Inflammatory macrophage treated with lipopolysaccharide for 4 hours (primary cell): ENCODE measurements at regions not wholly inside any gene's neighbourhood (a gene's known extent, or its start where the extent isn't known, plus 50 kb on each side); places are given as distances from the start of the nearest gene placed in this dataset.

ENCODE experiments used
- DNase-seq: peaks from one replicate; pipeline ENCODE4 v3.0.0-alpha.2; 2020

DNA sequence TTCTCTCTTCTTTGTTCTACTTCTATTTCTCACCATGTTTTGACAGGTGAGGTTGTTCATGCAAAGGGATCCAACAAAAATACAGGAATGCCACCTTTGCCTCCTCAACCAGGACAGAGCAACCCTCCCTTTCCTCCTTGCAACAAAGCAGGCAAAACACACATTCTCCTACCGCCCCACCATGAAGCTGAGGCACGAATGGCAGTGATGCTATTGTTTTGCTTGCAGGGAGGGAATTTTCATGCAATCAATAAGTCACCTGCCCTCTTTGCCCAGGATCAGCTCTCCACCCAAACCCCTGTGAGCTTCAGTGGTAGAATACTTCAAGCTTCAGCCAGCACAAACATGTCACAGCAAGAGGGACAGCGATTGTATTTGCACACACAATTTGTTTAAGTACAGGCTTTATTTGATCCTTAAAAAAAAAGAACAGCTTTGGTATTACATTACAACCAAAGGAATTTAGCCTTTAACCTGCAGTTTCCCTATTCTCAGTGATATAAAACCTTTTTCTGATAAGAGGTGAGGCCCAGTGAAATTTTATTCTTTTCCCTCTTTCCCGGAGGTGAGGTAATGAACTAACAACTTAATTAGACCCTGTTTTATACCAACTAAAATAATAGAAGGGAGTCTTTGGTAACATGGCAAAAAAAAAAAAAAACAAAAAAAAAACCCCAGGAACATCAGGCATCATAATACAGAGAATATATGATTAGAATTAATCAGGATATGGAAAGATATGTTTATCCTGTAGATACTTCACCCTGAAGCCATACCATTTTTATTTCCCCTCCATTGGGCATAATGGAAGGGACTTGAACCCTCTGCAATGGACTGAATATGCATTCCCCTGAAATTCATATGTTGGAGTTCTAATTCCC lies 87.0 kb upstream of the EEA1 start:
- DNase-seq: no peak

DNA sequence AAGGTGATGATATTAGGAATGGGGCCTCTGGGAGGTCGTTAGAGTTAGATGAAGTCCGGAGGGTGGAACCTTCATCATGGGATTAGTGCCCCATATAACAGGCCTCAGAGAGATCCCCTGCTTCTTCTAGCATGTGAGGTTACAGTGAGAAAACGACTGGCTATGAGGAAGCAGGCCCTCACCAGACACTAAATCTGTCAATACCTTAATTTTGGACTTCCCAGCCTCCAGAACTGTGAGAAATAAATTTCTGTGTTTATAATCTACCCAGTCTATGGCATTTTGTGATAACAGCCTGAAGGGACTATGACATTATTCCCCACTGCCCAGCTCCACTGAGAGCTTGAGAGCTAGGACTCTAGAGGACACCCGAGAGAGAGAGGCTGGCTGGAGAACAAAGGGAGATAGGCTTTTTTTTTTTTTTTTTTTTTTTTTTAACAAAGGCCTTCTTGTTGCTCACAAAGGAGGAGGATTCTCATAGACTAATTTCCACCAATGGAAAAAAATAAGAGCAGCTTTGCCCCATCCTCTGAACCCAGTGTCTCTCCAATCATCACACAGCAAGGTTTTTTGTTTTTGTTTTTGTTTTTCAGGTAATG lies 87.8 kb upstream of the EEA1 start:
- DNase-seq: no peak

DNA sequence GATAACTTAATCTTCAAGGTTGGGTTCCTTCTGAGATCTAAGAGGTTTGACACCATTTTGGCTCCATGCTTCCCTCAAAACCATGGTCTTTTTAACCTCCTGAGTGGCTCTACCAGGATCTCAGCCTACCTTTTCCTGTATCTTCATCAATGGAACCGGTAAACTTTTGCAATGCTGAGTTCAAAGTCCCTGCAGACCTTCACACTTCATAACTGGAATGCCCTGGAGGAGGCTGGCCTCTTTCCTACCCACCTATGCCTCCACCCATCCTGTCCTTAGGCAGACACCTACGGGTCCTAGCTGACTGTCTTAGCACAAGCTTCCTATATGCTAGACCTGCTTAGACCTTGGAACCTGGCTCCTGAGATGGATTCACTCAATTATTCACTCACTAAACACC lies 89.5 kb upstream of the EEA1 start:
- DNase-seq: no peak

DNA sequence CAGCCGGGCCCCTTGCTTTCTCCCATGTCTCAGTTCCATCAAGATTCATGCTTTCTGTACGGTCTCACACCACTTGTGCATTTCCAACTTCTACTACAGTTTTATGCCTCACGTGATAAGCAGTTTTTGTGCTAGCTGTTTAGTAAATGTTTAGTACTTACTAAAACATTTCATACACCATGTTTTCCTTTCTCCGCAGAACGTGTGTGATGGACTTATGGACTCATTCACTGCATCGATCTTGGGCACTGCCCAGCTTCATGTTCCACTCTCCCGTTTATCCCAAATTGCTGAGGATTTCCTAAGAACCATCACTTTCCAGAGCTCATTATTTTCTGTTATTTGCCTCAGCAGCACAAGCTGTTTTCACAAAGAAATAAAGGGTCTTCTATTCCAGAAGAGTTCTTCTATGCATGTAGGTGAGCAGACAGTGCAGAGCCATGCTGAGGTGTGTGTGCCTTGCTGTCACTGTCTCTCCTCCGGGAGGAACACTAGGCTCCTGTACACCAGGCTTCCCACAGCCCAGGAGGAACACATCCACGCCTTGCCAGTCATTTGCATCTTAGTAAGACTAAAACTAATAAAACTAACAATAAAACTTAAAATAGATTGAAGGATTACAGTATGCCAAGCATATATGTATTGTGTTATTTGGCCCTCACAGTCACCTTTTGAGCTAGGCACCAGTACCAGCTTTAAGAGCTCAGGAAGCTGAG lies 90.3 kb upstream of the EEA1 start:
- DNase-seq: no peak

DNA sequence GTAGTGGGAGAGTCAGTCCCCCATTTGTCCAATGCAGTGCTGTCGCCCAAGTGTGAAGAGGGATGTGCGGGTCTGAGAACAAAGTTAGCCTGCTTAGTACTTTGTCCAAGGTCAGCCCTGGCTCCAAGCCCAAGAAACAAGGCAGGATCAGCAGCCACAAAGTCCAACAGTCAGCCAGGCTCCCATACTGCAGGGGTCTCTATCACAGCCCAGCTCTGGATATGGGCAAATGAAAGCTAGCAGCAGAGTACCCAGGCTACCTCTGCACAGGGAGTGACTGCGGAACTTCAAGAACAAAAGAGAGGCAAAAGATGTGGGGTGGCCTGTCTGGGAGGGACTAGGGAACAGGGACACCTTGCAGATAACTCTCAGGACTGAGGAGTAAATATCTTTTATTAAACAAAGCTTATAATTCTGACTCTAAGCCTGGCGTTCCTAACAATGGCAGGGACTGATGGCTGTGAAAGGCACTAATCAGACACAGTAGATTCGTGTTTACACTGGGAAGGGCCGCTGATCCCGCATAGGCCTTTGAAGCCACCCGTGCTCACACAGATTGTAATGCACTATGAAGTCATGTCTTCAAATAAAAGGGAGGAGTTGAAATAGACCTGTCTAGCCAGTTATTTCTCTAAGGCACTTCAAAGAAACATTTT lies 91.0 kb upstream of the EEA1 start:
- no peak for DNase-seq

DNA sequence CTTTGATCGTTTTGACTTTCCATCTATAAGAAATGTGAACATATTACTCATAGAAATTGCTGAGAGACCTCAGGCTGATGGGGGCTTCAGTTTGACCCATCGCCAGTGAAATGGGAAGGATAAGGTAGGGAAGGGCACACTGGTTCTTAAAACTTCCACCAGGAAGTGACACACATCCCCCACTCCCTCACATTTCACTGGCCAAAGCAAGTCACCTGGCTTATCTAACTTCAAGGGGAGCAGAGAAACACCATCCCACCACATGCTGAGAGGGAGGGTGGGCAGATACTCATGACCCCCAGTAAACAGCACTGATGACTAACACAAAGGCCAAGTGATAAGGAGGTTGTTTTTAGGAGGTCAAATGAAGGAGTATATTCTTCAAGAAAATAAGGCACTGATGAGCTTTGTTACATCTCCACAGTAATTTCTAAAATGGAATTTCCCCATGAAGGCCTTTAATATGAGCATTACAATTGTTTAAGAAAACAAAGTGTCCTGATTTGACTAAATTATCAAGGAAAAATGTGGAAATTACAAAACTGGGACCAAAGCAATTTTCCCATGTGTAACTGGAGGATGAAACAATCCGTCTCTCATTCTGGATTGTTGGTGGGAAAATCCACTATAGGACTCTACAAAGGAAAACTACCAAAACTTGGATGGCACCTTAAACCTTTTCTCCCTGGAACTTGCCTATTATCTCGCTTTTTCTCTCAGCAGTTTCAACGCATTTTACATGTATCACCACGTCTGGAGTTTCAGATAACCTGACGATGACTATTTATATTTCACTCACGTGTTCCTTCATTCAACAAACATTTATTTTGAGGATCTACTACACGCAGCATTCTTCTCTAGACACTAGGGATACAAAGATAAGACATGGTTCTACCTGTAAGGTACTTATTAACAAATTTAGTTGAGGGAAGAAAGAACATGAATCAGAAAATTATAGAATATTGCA lies 91.8 kb upstream of the EEA1 start:
- no peak for DNase-seq

DNA sequence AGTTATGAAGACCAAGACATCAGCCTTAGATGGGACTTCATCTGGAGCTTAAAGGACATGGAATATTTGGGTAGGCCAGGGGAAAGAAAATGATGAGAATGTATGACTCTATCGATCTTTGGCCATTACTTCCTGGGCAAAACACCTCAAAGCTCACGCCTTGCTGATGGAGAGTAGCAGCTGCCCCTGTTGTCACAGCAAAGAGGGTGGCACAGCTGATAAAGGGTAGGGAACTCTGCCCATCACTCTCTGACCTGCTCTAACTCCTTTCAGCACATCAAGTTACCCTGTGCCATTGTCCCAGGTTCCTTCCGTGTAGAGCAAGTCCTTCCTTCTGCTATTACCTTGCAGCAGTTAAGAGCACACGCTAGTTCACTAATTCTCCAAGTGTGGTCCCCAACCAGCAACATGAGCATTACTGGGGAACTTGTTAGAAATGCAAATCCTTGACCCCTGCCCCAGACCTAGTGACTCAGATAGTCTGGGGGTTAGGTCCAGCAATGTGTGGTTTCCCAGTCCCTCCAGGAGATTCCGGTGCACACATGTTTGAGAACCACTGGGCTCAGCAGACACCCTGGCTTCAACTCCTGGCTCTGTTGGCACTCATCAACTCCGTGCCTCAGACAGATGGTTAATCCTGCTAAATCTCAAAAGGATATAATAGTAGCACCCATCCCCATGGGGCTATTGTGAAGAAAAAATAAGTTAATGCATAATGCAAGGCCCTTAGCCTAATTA lies 93.7 kb upstream of the EEA1 start:
- DNase-seq: no peak

DNA sequence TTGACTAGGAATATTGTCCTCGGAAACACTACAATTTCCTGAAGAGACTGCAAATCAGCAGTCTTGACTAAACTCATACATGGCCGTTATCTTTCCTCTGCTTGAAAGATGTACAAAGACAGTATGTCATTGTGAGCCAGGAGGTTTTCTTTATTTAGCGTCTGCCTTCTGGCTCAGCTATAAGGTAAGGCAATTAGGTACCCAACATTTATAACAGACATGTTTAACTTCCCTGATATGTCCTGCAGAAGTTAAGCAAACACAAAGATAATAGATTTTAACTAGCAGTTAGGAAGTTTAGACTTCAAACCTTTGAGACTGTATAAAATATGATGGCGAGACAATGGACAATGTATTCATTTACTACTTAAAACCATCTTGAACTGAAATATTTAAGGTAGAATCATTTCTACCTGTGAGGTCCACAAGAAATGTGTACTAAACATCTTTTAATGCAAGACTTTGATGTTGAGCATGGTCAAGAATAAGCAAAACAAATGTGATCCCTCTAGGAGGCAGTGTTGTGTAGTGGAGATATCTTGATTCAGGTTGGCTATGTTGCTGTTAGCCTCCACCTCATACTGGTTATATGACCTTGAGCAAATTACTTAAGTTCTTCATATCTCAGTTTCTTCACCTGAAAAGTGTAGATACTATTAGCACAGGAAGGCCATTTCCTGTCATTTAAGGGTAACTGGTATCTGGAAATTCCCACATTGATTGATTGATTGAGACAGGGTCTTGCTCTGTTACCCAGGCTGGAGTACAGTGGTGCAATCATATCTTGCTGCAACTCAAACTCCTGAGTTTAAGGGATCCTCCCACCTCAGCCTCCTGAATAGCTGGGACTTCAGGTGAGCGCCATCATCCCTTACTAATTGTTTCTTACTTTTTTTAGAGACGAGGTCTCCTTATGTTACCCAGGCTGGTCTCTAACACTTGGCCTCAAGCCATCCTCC lies 96.3 kb upstream of the EEA1 start:
- DNase-seq: peak; percentile 52

DNA sequence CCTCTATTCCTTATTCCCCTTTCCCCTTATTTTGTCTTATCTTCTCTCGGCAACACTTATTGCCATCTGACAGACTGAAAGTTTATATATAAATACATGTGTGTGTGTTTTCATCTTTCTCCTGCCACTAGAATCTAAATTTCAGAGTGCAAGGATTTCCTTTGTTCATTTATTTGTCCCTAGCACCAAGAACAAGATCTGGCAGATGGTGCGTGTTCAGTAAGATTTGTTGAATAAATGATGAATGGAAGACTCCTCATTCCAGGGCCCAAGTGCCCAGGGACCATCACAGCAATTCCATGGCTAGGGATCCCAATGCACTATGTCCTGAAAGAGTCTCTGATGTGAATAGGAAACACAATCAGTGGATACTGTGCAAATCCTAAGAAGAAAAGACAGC lies 97.9 kb upstream of the EEA1 start:
- DNase-seq: no peak

DNA sequence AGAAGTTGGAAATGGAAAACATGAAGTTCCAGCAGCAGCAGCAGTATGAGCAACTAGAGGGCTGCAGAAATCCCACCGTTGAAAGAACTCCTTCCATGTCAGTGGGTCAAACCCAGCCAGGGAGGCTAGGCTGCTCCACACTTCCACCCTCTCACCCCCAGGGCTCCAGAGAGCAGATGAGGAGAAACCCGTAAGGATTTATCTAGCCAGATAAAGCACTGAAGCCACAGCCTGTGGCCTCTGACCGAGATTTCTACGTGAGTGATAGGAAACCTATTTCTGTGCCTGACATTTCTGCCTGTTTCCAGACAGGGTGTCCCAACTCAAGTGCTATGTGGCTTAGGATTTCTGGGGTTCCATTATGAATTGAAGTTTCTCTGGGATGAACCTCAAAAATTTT lies 100.0 kb upstream of the EEA1 start:
- no peak for DNase-seq

DNA sequence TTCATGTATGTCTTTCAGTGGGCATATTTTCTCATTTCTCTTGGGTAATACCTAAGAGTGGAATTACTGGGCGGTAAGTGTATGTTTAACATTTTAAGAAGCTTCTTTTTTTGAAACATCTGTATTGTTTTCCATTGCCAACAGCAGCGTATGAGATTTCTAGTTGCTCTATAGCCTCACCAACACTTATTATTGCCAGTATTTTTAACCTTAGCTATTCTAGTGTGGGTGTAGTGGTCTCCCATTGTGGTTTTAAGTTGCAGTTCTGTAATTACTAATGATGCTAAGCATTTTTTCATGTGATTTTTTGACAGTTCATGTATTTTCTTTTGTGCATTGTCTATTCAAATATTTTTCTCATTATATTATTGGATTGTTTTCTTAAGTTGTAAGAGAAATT lies 101.9 kb upstream of the EEA1 start:
- no peak for DNase-seq

DNA sequence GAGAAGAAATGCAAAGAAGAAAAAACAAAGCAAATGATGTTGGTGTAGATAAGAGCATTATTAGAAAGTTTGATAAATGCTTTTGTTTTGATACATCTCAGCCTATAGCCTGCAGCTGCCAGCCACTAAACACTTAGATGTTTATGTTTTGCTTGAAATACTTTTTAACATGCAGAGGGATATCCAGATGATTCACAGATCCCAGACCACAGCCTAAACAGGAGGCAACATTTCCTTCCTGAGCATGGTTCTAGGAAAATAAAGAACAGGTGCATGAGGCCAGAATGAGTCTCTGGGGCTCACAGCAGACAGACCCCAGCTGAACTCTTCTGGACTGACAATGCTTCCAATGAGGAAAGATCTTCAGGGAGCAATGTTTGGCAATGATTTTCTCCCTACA lies 103.7 kb upstream of the EEA1 start:
- no peak for DNase-seq

DNA sequence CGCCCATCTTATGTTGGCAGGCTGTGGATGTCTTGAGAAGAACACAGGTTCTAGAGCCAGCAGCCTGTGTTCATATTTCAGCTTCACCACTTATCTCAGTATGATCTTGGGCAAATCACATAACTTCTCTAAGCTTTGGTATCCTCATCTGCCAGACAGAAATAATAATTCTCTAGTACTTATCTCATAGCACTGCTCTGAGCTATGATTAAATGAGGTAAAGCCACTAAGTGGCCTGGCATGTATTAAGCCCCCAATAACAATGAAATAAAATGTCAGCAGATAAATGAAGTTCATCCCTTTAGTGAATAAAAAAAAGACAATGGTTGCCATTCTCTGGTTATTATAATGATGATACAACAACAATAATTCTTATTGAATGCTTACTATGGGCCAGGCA lies 104.9 kb upstream of the EEA1 start:
- no peak for DNase-seq

DNA sequence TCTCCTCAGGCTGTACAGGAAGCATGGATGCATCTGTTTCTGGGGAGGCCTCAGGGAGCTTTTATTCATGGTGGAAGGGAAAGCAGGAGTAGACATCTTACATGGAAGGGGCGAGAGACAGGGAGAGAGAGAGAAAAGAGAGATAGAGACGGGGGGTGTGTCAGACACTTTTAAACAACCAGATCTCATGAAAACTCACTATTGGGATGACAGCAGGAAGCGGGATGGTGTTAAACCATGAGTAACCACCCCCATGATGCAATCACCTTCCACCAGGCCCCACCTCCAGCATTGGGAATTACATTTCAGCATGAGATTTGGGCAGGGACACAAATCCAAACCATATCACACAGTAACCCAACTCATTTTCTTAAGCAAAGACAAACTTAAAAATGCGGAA lies 110.0 kb upstream of the EEA1 start:
- no peak for DNase-seq

DNA sequence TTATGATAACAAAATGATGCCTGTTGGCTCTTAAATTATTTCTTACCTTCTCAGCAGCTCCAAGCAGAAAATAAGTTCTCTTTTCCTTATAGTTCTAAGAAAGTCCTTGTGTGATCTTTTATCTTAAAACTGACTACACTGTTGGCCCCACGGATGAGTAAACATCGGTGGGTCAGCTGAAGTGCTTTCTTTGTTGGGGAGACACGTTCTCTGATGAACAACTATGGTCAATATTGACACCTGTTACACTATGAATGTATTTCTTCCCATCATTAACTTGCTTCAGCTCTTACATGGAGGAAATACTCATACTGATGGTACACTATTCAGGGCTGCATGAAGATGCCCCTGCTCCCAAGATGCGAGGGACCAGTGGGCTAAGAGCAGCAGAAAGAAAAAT lies 110.8 kb upstream of the EEA1 start:
- no peak for DNase-seq

DNA sequence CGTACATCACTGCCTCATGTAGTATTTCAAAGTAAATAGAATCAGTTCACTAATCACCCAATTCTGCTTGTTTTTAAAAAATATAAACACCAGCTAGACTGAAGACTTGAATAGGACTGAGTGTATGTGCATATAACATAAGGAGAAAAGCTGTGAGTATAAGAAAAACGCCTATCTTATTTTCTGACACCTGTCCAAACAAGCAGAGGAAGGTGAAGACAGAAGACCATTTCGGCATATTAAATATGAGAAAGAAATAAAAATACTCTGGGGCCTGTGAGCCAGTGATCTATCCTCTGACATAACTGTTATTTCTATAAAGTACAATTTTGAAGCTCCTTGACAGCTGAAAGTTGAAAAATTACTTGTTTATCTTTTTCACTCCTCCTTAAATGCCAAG lies 111.3 kb upstream of the EEA1 start:
- no peak for DNase-seq

DNA sequence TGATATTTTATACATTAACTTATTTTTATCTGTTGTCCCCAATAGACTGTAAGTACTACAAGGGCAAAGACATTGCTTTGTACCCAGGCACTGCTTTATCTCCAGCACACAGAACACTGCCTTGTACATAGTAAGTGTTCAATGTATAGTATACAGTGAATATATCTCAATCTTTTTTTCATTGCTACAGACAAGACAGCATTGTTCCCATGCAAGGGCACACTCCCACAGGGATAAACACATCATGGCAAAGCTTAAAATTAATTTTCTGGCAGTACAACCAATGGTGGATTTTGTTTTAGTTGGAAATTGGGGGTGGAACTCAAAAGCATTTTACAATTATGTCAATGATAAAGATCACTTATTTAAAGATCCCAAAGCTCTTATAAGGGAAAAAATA lies 112.3 kb upstream of the EEA1 start:
- no peak for DNase-seq

DNA sequence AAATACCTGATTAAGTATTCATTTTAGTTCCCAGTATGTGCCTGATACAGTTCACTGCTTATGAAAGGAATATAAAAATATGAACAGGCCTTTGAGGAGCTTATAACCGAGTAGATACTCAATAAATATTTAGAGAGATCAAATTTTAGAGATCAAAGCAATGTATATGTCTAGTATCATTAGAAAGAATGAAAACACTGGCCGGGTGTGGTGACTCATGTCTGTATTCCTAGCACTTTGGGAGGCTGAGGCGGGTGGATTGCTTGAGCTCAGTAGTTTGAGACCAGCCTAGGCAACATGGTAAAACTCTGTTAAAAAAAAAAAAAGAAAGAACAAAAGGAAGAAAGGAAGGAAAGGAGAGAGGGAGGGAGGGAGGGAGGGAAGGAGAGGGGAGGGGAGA lies 113.2 kb upstream of the EEA1 start:
- no peak for DNase-seq

DNA sequence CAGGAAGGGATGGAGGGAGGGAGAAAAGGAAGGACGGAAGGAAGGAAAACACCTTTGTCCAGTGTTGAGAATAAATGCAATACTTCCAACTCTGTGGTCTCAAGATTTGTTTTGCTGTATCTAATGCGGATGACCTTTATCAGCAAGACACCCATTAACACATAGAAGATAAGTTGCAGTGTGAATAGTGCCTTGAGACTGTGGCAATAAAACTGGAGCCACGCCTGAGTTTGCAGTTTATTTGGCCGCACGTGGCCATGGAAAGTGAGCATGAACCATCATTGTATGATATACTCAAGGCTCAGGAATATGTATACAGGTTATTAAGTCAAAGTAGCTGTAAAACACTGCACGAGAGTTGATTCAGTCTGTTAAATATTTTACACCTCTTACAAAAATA lies 113.6 kb upstream of the EEA1 start:
- DNase-seq: no peak

DNA sequence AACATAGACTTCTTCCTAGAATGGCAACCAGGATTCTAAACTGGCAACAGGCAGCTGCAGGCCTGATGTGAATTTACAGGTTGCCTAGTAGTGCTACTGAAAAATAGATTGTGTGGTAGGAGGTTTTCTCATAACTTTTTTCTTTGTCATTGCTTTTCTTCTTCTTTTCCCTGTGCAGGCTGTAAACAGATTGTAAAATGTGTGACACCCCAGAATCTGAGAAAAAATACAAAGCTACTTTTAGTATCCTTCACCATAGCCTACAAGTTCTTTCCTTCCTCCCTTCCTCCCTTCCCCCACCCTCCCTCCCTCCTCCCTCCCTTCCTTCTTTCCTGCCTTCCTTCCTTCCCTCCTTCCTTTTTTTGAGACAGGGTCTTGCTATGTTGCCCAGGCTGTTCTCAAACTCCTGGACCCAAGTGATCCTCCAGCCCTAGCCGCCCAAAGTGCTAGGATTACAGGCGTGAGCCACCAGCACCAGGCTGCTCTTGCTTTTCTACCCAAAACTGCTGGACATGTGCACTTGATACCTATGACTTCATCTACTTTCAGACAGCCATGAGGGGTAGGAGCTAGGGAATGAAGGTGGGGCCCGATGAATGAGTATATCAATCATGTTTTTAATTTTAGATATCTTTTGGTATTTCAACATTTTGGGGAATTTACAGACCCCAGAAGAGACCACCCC lies 114.2 kb upstream of the EEA1 start:
- DNase-seq: no peak
